Endothelial cell (in vitro differentiated cells): ENCODE measurements at regions not wholly inside any gene's neighbourhood (a gene's known extent, or its start where the extent isn't known, plus 50 kb on each side); places are given as distances from the start of the nearest gene placed in this dataset.

ENCODE experiments used
- DNase-seq: peaks from one replicate; pipeline ENCODE4 v3.0.0; 2021; ENCODE audit warnings: low spot score
- H3K27ac Mint-ChIP-seq: one replicate; pipeline ENCODE4 v1.8.0; 2021; ENCODE audit warnings: mixed read lengths, inconsistent platforms; ENCODE audit not compliant: unreplicated experiment
- H3K27me3 Mint-ChIP-seq: one replicate; pipeline ENCODE4 v1.8.0; 2021; ENCODE audit warnings: mild to moderate bottlenecking, moderate library complexity, mixed read lengths, inconsistent platforms; ENCODE audit not compliant: unreplicated experiment
- H3K36me3 Mint-ChIP-seq: one replicate; pipeline ENCODE4 v1.8.0; 2021; ENCODE audit warnings: mild to moderate bottlenecking, low read depth, mixed read lengths, inconsistent platforms; ENCODE audit not compliant: unreplicated experiment
- H3K4me1 Mint-ChIP-seq: one replicate; pipeline ENCODE4 v1.8.0; 2021; ENCODE audit warnings: mild to moderate bottlenecking, mixed read lengths, inconsistent platforms; ENCODE audit not compliant: unreplicated experiment
- H3K4me3 Mint-ChIP-seq: one replicate; pipeline ENCODE4 v1.8.0; 2021; ENCODE audit warnings: mild to moderate bottlenecking, mixed read lengths, inconsistent platforms; ENCODE audit not compliant: unreplicated experiment
- H3K9me3 Mint-ChIP-seq: one replicate; pipeline ENCODE4 v1.8.0; 2021; ENCODE audit warnings: mixed read lengths, inconsistent platforms; ENCODE audit not compliant: unreplicated experiment
- TF ChIP-seq, protein P1 (sequence below): fragments of 200-600 bp; sonication (generic); IDR thresholded peaks from one replicate; pipeline ENCODE4 v1.5.0; 2021; ENCODE audit warnings: antibody characterized with exemption; ENCODE audit not compliant: unreplicated experiment

DNA sequence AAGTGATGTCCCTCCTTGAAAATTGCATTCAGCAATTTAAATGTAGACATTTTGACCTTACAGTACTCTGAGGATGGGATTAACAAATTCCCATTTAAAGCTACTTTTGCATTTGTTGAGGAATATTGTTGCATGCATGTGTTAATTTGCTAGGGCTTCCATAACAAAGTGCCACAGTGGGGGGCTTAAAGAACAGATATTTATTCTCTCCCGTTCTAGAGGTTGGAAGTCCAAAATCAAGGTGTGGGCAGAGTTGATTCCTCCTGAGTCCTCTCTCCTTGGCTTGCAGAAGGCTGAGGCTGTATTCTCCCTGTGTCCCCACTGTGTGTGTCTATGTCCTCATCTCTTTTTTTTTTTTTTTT is 51.8 kb upstream of the CDK20 start:
- no peak for DNase-seq
- Mint-ChIP-seq H3K9me3 (no peaks in the 10 kb centered on the region), H3K27ac (no peak overlapping the region), H3K4me1 (no peaks in the 10 kb centered on the region), H3K36me3 (no peaks in the 10 kb centered on the region), H3K4me3 (no peak overlapping the region), H3K27me3 (peaks cover 4% of the 10 kb centered on the region)
- TF ChIP-seq, protein P1, sequence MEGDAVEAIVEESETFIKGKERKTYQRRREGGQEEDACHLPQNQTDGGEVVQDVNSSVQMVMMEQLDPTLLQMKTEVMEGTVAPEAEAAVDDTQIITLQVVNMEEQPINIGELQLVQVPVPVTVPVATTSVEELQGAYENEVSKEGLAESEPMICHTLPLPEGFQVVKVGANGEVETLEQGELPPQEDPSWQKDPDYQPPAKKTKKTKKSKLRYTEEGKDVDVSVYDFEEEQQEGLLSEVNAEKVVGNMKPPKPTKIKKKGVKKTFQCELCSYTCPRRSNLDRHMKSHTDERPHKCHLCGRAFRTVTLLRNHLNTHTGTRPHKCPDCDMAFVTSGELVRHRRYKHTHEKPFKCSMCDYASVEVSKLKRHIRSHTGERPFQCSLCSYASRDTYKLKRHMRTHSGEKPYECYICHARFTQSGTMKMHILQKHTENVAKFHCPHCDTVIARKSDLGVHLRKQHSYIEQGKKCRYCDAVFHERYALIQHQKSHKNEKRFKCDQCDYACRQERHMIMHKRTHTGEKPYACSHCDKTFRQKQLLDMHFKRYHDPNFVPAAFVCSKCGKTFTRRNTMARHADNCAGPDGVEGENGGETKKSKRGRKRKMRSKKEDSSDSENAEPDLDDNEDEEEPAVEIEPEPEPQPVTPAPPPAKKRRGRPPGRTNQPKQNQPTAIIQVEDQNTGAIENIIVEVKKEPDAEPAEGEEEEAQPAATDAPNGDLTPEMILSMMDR, result no peak

DNA sequence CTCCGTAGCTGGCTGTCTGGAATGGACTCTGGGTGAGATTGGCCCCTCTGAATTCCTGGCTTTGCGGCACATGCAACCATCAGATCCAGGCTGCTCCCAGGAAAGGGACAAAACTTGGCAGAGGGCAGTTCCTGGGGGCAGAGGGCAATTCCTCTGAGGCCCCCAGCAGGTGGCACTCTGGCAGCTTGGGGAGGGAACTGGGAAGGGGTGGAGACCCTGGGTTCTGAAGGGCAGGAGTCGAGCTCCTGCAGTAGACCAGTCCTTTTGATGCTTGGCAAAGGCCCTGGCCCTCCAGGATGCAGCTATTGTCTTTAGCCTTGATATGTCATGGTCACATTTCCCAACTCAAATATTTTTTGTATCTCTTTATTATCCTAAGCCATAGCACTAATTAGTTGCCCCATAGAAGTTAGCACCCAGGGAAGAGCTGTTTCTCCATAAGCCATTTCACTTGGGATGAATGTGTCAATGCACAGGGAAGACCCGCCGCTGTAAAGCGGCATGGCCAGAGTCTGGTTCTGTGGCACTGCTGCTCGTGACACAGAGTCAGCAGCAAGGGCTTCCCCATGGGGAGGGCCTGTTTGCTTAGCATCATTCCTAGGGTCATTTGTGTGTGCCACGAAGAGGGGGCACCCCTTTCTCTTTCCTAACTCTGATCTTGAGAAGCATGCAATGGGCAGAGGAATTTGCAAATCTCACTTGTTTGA is 51.2 kb upstream of the CDK20 start:
- TF ChIP-seq, protein P1, result no peak
- no peak for DNase-seq
- H3K27ac Mint-ChIP-seq, result no peak overlapping the region
- no peaks in the 10 kb centered on the region for H3K36me3 Mint-ChIP-seq
- H3K27me3 Mint-ChIP-seq, result peaks cover 4% of the 10 kb centered on the region
- H3K4me3 Mint-ChIP-seq, result no peak overlapping the region
- no peaks in the 10 kb centered on the region for H3K4me1 Mint-ChIP-seq
- no peaks in the 10 kb centered on the region for H3K9me3 Mint-ChIP-seq

DNA sequence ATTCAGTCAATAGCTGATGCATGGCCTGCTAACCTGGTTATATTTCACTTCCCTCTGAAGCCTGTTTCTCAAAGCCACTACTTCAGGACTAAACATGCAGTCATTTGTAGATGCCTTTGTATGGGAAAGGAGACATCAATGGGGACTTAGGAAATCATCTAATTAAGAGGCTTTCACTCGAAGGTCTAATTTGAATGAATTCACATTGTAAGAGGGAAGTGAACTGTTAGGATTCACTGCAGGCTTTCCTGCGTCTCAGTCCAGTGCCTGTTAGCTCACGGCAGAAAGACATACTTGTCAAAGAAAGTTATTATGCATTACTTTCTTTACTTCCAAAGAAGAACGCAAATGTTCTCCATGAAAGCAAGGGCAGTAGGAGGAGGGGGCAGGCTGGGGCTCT is 50.6 kb upstream of the CDK20 start:
- Mint-ChIP-seq H3K27ac (no peak overlapping the region), H3K36me3 (no peaks in the 10 kb centered on the region), H3K4me3 (no peak overlapping the region), H3K27me3 (peaks cover 2% of the 10 kb centered on the region), H3K9me3 (no peaks in the 10 kb centered on the region), H3K4me1 (no peaks in the 10 kb centered on the region)
- TF ChIP-seq, protein P1, result no peak
- DNase-seq, result no peak
